Gastroesophageal sphincter (tissue), 3 donors: ENCODE measurements at regions not wholly inside any gene's neighbourhood (a gene's known extent, or its start where the extent isn't known, plus 50 kb on each side); places are given as distances from the start of the nearest gene placed in this dataset.

Experiments used
- EP300 ChIP-seq: sonication (generic); formaldehyde crosslinking; IDR thresholded peaks from one replicate; pipeline ENCODE4 v1.6.1; 2017; ENCODE audit warnings: antibody characterized with exemption, mild to moderate bottlenecking
- POLR2A ChIP-seq, 2 donors: fragments of 450-650 bp; IDR thresholded peaks; one replicate each; pipeline ENCODE4 v1.6.1; 2017; ENCODE audit warnings: antibody characterized with exemption in 2 of 2, mild to moderate bottlenecking in 2 of 2, moderate library complexity in 1 of 2
- POLR2AphosphoS5 ChIP-seq: sonication (generic); formaldehyde crosslinking; IDR thresholded peaks from one replicate; pipeline ENCODE4 v1.6.1; 2017; ENCODE audit warnings: antibody characterized with exemption
- TF ChIP-seq, protein P1 (sequence below), 4 experiments: fragments of 200-600 bp in 2 of 4; fragments of 450-650 bp in 2 of 4; sonication (generic) in 1 of 4; IDR thresholded peaks; one replicate each; pipeline ENCODE4 v1.5.1; 2017 to 2019; ENCODE audit warnings: antibody characterized with exemption in 4 of 4, mild to moderate bottlenecking in 2 of 4, moderate library complexity in 2 of 4

- no peak for TF ChIP-seq POLR2AphosphoS5
- TF ChIP-seq, protein P1, sequence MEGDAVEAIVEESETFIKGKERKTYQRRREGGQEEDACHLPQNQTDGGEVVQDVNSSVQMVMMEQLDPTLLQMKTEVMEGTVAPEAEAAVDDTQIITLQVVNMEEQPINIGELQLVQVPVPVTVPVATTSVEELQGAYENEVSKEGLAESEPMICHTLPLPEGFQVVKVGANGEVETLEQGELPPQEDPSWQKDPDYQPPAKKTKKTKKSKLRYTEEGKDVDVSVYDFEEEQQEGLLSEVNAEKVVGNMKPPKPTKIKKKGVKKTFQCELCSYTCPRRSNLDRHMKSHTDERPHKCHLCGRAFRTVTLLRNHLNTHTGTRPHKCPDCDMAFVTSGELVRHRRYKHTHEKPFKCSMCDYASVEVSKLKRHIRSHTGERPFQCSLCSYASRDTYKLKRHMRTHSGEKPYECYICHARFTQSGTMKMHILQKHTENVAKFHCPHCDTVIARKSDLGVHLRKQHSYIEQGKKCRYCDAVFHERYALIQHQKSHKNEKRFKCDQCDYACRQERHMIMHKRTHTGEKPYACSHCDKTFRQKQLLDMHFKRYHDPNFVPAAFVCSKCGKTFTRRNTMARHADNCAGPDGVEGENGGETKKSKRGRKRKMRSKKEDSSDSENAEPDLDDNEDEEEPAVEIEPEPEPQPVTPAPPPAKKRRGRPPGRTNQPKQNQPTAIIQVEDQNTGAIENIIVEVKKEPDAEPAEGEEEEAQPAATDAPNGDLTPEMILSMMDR (IDR thresholded peaks at IDR 0.05), result no peak
- no peak for TF ChIP-seq POLR2A (IDR thresholded peaks at IDR 0.05)
- TF ChIP-seq EP300, result no peak
Observed at GRCh38 chr12:127373559-127373958, 893.4 kb upstream of the TMEM132C start.
